GM12874 (cell line): ENCODE measurements at regions not wholly inside any gene's neighbourhood (a gene's known extent, or its start where the extent isn't known, plus 50 kb on each side); places are given as distances from the start of the nearest gene placed in this dataset.

Source experiments
- CTCF ChIP-seq: IDR thresholded peaks from 2 replicates; pipeline ENCODE4 v1.5.1; 2011; ENCODE audit warnings: low read depth, mild to moderate bottlenecking, control low read depth, low read length, moderate library complexity; ENCODE audit not compliant: insufficient read depth

GRCh38 chr2:194491409-194492115 is 1165.5 kb upstream of the SLC39A10 start:
- TF ChIP-seq CTCF, result no peak

- TF ChIP-seq CTCF, result no peak
These were observed 1170.7 kb upstream of the SLC39A10 start for GRCh38 chr2:194486326-194486725.

- no peak for TF ChIP-seq CTCF
These were observed 1174.0 kb upstream of the SLC39A10 start for GRCh38 chr2:194483041-194483440.

GRCh38 chr2:194465641-194466040 is 1191.4 kb upstream of the SLC39A10 start:
- no peak for TF ChIP-seq CTCF

- TF ChIP-seq CTCF, result no peak
These were observed 1191.9 kb upstream of the SLC39A10 start for GRCh38 chr2:194464964-194465638.

GRCh38 chr2:194455358-194455757 is 1201.7 kb upstream of the SLC39A10 start:
- TF ChIP-seq CTCF, result no peak

- no peak for TF ChIP-seq CTCF
These were observed 1204.5 kb upstream of the SLC39A10 start for GRCh38 chr2:194452504-194452903.
